Neuronal stem cell (in vitro differentiated cells): ENCODE measurements at regions not wholly inside any gene's neighbourhood (a gene's known extent, or its start where the extent isn't known, plus 50 kb on each side); places are given as distances from the start of the nearest gene placed in this dataset.

Source experiments
- DNase-seq: peaks from one replicate; pipeline ENCODE4 v3.0.0-alpha.2; 2013; ENCODE audit warnings: low spot score
- H2AFZ ChIP-seq: one replicate; pipeline ENCODE4 v1.6.1; 2013; ENCODE audit warnings: mild to moderate bottlenecking, low read length, inconsistent platforms
- H2AK5ac ChIP-seq: 2 replicates; pipeline ENCODE4 v1.6.1; 2013; ENCODE audit warnings: low read depth, mild to moderate bottlenecking, inconsistent platforms, low read length, moderate library complexity, mixed read lengths
- H2BK120ac ChIP-seq: 2 replicates; pipeline ENCODE4 v1.6.1; 2013; ENCODE audit warnings: low read depth, mild to moderate bottlenecking, inconsistent platforms, low read length, moderate library complexity, mixed read lengths
- H2BK12ac ChIP-seq: one replicate; pipeline ENCODE4 v1.6.1; 2013; ENCODE audit warnings: low read length, inconsistent platforms
- H2BK15ac ChIP-seq: 2 replicates; pipeline ENCODE4 v1.6.1; 2013; ENCODE audit warnings: mild to moderate bottlenecking, low read length, inconsistent platforms, mixed read lengths
- H2BK5ac ChIP-seq: one replicate; pipeline ENCODE4 v1.6.1; 2013; ENCODE audit warnings: inconsistent platforms, mild to moderate bottlenecking, low read length, moderate library complexity
- H3K14ac ChIP-seq: one replicate; pipeline ENCODE4 v1.6.1; 2013; ENCODE audit warnings: low read length, inconsistent platforms
- H3K18ac ChIP-seq: 2 replicates; pipeline ENCODE4 v1.6.1; 2013; ENCODE audit warnings: low read length, inconsistent platforms
- H3K23ac ChIP-seq: 2 replicates; pipeline ENCODE4 v1.6.1; 2013; ENCODE audit warnings: low read depth, mild to moderate bottlenecking, mixed read lengths, low read length, inconsistent platforms; ENCODE audit not compliant: poor library complexity
- H3K27ac ChIP-seq: replicated peaks from 3 replicates; pipeline ENCODE4 v1.5.1; 2013; ENCODE audit warnings: low read length, inconsistent platforms
- H3K27me3 ChIP-seq, 3 experiments: 2 replicates each; pipeline ENCODE4 v1.6.1; 2013; ENCODE audit warnings: low read length in 3 of 3, mild to moderate bottlenecking in 2 of 3, inconsistent platforms in 1 of 3, low read depth in 1 of 3, mixed read lengths in 1 of 3, moderate library complexity in 1 of 3; ENCODE audit not compliant: control insufficient read depth in 3 of 3, insufficient read depth in 3 of 3
- H3K36me3 ChIP-seq, 2 donors: replicated peaks in 1 of 2; 2 replicates each; pipeline ENCODE4 v1.6.1; 2013; ENCODE audit warnings: low read length in 2 of 2; ENCODE audit not compliant: control insufficient read depth in 2 of 2, insufficient read depth in 2 of 2
- H3K4ac ChIP-seq: 2 replicates; pipeline ENCODE4 v1.6.1; 2013; ENCODE audit warnings: inconsistent platforms, mild to moderate bottlenecking, low read length, moderate library complexity
- H3K4me1 ChIP-seq, 2 donors: 1 replicate in 1 of 2; 2 replicates in 1 of 2; pipeline ENCODE4 v1.6.1; 2013; ENCODE audit warnings: low read length in 2 of 2, low read depth in 1 of 2; ENCODE audit not compliant: control insufficient read depth in 2 of 2, insufficient read depth in 1 of 2
- H3K4me2 ChIP-seq: one replicate; pipeline ENCODE4 v1.6.1; 2013; ENCODE audit warnings: mild to moderate bottlenecking, low read length, inconsistent platforms; ENCODE audit not compliant: insufficient read depth, poor library complexity, severe bottlenecking
- H3K4me3 ChIP-seq, 2 donors: 2 replicates each; pipeline ENCODE4 v1.5.1; 2013; ENCODE audit warnings: low read length in 2 of 2, mild to moderate bottlenecking in 2 of 2, inconsistent platforms in 1 of 2, moderate library complexity in 1 of 2
- H3K79me1 ChIP-seq: one replicate; pipeline ENCODE4 v1.6.1; 2013; ENCODE audit warnings: low read depth, mild to moderate bottlenecking, inconsistent platforms, low read length, moderate library complexity
- H3K9ac ChIP-seq: one replicate; pipeline ENCODE4 v1.6.1; 2013; ENCODE audit warnings: mild to moderate bottlenecking, low read depth, low read length, inconsistent platforms; ENCODE audit not compliant: poor library complexity
- H3K9me3 ChIP-seq, 2 donors: replicated peaks in 1 of 2; 2 replicates each; pipeline versions ENCODE3 to v1.6.1; 2013; ENCODE audit warnings: low read length in 2 of 2, mild to moderate bottlenecking in 2 of 2, inconsistent platforms in 1 of 2, low read depth in 1 of 2, mixed read lengths in 1 of 2, moderate library complexity in 1 of 2; ENCODE audit not compliant: control insufficient read depth in 2 of 2, insufficient read depth in 1 of 2
- H4K8ac ChIP-seq: one replicate; pipeline ENCODE4 v1.6.1; 2013; ENCODE audit warnings: low read depth, mild to moderate bottlenecking, inconsistent platforms, low read length, moderate library complexity
- H4K91ac ChIP-seq: one replicate; pipeline ENCODE4 v1.6.1; 2013; ENCODE audit warnings: low read length, low read depth, mild to moderate bottlenecking, inconsistent platforms; ENCODE audit not compliant: poor library complexity
- WGBS, 2 donors: extraction: QIAGEN DNeasy Blood & Tissue Kit; methylation state at CpG; one replicate each; pipeline ENCODE4 v1.1.7; 2013; ENCODE audit warnings: missing lambda C conversion rate in 2 of 2, mixed read lengths in 1 of 2; ENCODE audit not compliant: insufficient read length in 2 of 2, insufficient replicate concordance in 1 of 2; ENCODE audit errors: extremely low coverage in 2 of 2; 5-methylcytosine and 5-hydroxymethylcytosine counted together

- Histone ChIP-seq H3K18ac (no peak overlapping the region), H3K4ac (no peak overlapping the region), H2BK5ac (no peak overlapping the region), H3K4me1 (peaks cover 0 to 11% of the 10 kb centered on the region in 2 donors), H3K79me1 (no peaks in the 10 kb centered on the region), H2BK120ac (no peak overlapping the region), H2AFZ (no peak overlapping the region), H3K27ac (no peak overlapping the region), H3K23ac (no peak overlapping the region), H3K4me2 (no peak overlapping the region), H4K91ac (no peak overlapping the region), H3K36me3 (no peaks in the 10 kb centered on the region), H3K4me3 (no peak overlapping the region), H2BK15ac (no peak overlapping the region), H3K27me3 (no peaks in the 10 kb centered on the region), H2BK12ac (no peak overlapping the region), H3K9ac (no peak overlapping the region), H3K9me3 (no peaks in the 10 kb centered on the region), H4K8ac (no peak overlapping the region), H2AK5ac (no peak overlapping the region), H3K14ac (no peak overlapping the region)
- DNase-seq: no peak
Observed at GRCh38 chr10:81724431-81724830, 150.6 kb upstream of the NRG3 start.

DNA sequence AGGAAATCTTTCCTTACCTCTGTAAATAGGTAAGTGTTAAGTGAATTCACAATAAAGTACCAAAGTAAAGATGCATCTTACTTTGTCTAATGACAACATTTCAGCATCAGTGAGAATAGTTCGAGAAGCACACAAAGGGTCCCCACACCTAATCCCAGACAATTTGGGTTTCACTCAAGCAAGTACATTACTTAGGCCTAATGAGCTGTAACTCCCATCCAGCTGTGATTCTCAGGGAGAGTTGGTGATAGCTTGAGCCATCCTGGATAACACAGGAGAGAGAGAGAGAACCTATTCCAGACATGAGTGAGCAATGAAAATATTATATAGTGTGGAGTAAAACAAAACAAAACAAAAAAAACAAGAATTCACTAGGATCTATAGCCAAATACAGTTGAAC lies 149.1 kb upstream of the NRG3 start:
- Histone ChIP-seq H3K23ac (no peak overlapping the region), H2AFZ (no peak overlapping the region), H2BK12ac (no peak overlapping the region), H3K18ac (no peak overlapping the region), H3K9me3 (no peaks in the 10 kb centered on the region), H3K4me3 (no peak overlapping the region), H3K4me2 (no peak overlapping the region), H3K27me3 (no peaks in the 10 kb centered on the region), H3K79me1 (no peaks in the 10 kb centered on the region), H2BK15ac (no peak overlapping the region), H3K4ac (no peak overlapping the region), H3K36me3 (no peaks in the 10 kb centered on the region), H3K27ac (no peak overlapping the region), H3K14ac (no peak overlapping the region), H4K91ac (no peak overlapping the region), H4K8ac (no peak overlapping the region), H2AK5ac (no peak overlapping the region), H2BK5ac (no peak overlapping the region), H3K9ac (no peak overlapping the region), H2BK120ac (no peak overlapping the region), H3K4me1 (peaks cover 0 to 11% of the 10 kb centered on the region in 2 donors)
- no peak for DNase-seq
- WGBS, 2 donors: no CpG with 5 or more reads among the region's 1 CpG

DNA sequence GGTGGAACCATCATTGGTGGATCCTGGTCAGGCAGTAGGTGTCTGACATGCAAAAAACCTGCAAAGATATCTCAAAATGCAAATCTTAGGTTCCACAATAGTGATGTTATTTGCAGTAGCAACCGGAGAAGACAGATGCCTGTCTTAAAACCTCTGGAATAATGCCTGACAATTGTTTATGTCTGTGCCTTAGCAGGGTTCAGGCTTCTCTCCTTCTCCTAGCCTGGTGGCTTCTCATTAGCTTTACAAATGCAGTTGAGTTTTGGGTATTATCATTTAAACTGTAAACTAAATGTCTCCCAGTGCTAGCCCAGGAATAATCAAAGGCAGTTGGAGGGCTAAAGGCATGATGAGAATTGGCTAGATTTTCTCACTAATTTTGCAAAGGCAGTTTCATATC lies 146.3 kb upstream of the NRG3 start:
- Histone ChIP-seq H2BK5ac (no peak overlapping the region), H3K9ac (no peak overlapping the region), H2BK12ac (no peak overlapping the region), H3K36me3 (no peaks in the 10 kb centered on the region), H4K91ac (no peak overlapping the region), H4K8ac (no peak overlapping the region), H3K4ac (no peak overlapping the region), H3K4me1 (peaks cover 0 to 11% of the 10 kb centered on the region in 2 donors), H3K23ac (no peak overlapping the region), H2AFZ (no peak overlapping the region), H3K27me3 (no peaks in the 10 kb centered on the region), H2BK15ac (no peak overlapping the region), H3K9me3 (no peaks in the 10 kb centered on the region), H3K4me2 (no peak overlapping the region), H2BK120ac (no peak overlapping the region), H2AK5ac (no peak overlapping the region), H3K79me1 (no peaks in the 10 kb centered on the region), H3K14ac (no peak overlapping the region), H3K18ac (no peak overlapping the region), H3K4me3 (no peak overlapping the region), H3K27ac (no peak overlapping the region)
- DNase-seq: no peak
- WGBS, 2 donors: no CpG with 5 or more reads among the region's 1 CpG

- Histone ChIP-seq H3K4ac (no peak overlapping the region), H2BK15ac (no peak overlapping the region), H2AFZ (no peak overlapping the region), H3K4me3 (no peak overlapping the region), H3K27me3 (no peaks in the 10 kb centered on the region), H2AK5ac (no peak overlapping the region), H3K9me3 (no peaks in the 10 kb centered on the region), H3K36me3 (no peaks in the 10 kb centered on the region), H2BK12ac (no peak overlapping the region), H3K4me2 (no peak overlapping the region), H3K79me1 (no peaks in the 10 kb centered on the region), H3K27ac (no peak overlapping the region), H3K14ac (no peak overlapping the region), H3K4me1 (peaks cover 0 to 11% of the 10 kb centered on the region in 2 donors), H2BK5ac (no peak overlapping the region), H3K18ac (no peak overlapping the region), H4K91ac (no peak overlapping the region), H4K8ac (no peak overlapping the region), H3K9ac (no peak overlapping the region), H3K23ac (no peak overlapping the region), H2BK120ac (no peak overlapping the region)
- no CpG with 5 or more reads among the region's 1 CpG for WGBS, 2 donors
- DNase-seq: no peak
Observed at GRCh38 chr10:81730891-81731290, 144.1 kb upstream of the NRG3 start.
